Breast epithelium (tissue), 4 donors: ENCODE measurements at regions not wholly inside any gene's neighbourhood (a gene's known extent, or its start where the extent isn't known, plus 50 kb on each side); places are given as distances from the start of the nearest gene placed in this dataset.

ENCODE experiments used
- DNase-seq, 2 donors: peaks; one replicate each; pipeline ENCODE4 v3.0.0-alpha.2; 2019; ENCODE audit warnings: low spot score in 2 of 2
- H3K27ac ChIP-seq, 2 donors: fragments of 200-600 bp; sonication (generic) in 1 of 2; one replicate each; pipeline ENCODE4 v1.5.1; 2016 to 2019; ENCODE audit warnings: mild to moderate bottlenecking in 1 of 2
- H3K27me3 ChIP-seq, 2 donors: fragments of 200-600 bp; sonication (generic) in 1 of 2; one replicate each; pipeline versions ENCODE4 v1.5.1 to v1.6.0; 2017 to 2019; ENCODE audit warnings: control low read depth in 1 of 2, mild to moderate bottlenecking in 1 of 2
- H3K36me3 ChIP-seq: fragments of 200-600 bp; one replicate; pipeline ENCODE4 v1.5.1; 2019
- H3K4me1 ChIP-seq, 2 donors: fragments of 200-600 bp; sonication (generic); one replicate each; pipeline ENCODE4 v1.5.1; 2016 to 2019; ENCODE audit warnings: control low read depth in 1 of 2
- H3K4me3 ChIP-seq, 3 donors: fragments of 200-600 bp; sonication (generic); 1 replicate in 2 of 3; 2 replicates in 1 of 3; pipeline ENCODE4 v1.5.1; 2016 to 2019; ENCODE audit warnings: mild to moderate bottlenecking in 3 of 3, moderate library complexity in 2 of 3
- H3K9me3 ChIP-seq, 2 donors: fragments of 200-600 bp; sonication (generic) in 1 of 2; one replicate each; pipeline ENCODE4 v1.5.1; 2016 to 2019; ENCODE audit warnings: control low read depth in 1 of 2
- POLR2A ChIP-seq: fragments of 450-650 bp; IDR thresholded peaks from one replicate; pipeline ENCODE4 v1.6.1; 2016; ENCODE audit warnings: antibody characterized with exemption, mild to moderate bottlenecking, moderate library complexity
- POLR2AphosphoS5 ChIP-seq, 3 donors: sonication (generic); formaldehyde crosslinking; IDR thresholded peaks; one replicate each; pipeline ENCODE4 v1.6.1; 2017; ENCODE audit warnings: antibody characterized with exemption in 3 of 3
- intact Hi-C: fragments of 100-400 bp; cut with DNase I; formaldehyde crosslinking; loops from one replicate; pipeline ENCODE4 v1.15.1; 2023; ENCODE audit warnings: low total_unique reads
- TF ChIP-seq, protein P1 (sequence below), 3 donors: fragments of 450-650 bp; IDR thresholded peaks; one replicate each; pipeline ENCODE4 v1.5.1; 2016 to 2017; ENCODE audit warnings: antibody characterized with exemption in 3 of 3, mild to moderate bottlenecking in 3 of 3, moderate library complexity in 3 of 3

DNA sequence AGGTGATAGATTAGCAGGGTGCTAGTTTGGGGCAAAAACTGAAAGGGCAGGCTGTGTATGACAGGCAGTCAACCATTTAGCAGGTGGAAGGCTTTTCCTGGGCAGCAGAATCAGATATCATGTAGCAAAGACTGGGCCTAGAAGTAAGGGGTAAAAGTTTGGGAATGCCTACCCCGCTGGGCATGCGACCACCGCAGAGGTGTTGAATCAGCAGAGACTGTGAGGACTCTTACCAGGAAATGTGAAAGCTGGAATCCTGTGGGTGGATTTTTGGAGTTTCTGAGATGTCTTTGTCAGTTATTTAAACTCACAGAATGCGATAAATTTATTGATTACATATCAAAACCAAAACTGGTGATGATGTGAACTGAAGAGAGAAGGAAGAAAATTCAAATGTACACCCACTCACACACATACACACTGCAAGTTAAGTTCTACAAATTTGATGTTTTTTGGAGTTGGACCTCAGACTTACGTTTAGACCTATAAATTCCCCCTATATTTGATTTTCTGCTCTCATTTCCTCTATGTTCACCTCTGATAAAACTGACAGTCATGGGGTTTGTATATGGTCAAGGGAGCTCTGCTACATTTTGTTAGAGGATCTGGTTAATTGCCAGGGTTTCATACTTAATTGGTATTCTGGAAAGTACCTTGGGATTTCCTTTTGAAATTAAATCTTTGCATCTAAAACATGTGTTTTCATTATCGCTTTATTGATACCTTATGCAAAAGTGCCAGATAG lies 333.6 kb downstream of the CSNK1G3 start:
- TF ChIP-seq POLR2AphosphoS5 (IDR thresholded peaks at IDR 0.05) (no peak), POLR2A (no peak)
- TF ChIP-seq, protein P1, sequence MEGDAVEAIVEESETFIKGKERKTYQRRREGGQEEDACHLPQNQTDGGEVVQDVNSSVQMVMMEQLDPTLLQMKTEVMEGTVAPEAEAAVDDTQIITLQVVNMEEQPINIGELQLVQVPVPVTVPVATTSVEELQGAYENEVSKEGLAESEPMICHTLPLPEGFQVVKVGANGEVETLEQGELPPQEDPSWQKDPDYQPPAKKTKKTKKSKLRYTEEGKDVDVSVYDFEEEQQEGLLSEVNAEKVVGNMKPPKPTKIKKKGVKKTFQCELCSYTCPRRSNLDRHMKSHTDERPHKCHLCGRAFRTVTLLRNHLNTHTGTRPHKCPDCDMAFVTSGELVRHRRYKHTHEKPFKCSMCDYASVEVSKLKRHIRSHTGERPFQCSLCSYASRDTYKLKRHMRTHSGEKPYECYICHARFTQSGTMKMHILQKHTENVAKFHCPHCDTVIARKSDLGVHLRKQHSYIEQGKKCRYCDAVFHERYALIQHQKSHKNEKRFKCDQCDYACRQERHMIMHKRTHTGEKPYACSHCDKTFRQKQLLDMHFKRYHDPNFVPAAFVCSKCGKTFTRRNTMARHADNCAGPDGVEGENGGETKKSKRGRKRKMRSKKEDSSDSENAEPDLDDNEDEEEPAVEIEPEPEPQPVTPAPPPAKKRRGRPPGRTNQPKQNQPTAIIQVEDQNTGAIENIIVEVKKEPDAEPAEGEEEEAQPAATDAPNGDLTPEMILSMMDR (IDR thresholded peaks at IDR 0.05): no peak

DNA sequence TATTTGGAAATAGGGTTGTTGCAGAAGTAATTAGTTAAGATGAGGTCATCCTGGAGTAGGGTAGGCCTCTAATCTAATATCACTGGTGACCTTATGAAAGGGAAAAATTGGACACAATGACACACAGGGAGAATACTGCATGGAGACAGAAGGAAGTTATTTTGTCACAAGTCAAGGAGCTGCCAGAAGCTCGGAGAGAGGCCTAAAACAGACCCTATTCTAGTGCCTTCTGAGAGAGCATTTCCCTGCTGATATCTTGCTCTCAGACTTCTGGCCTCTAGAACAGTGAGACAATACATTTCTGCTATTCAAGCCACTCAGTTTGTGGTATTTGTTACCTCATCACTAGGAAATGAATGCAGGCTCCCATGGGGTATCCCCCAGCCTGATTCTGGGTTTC lies 332.9 kb downstream of the CSNK1G3 start:
- Histone ChIP-seq H3K36me3 (no peaks in the 10 kb centered on the region), H3K27me3 (no peaks in the 10 kb centered on the region), H3K4me3 (no peak overlapping the region), H3K27ac (no peak overlapping the region), H3K4me1 (no peaks in the 10 kb centered on the region), H3K9me3 (peaks cover 0 to 4% of the 10 kb centered on the region in 2 donors)
- DNase-seq: no peak
- TF ChIP-seq POLR2A: no peak
- TF ChIP-seq, protein P1 (IDR thresholded peaks at IDR 0.05): no peak
- no peak for TF ChIP-seq POLR2AphosphoS5 (IDR thresholded peaks at IDR 0.05)
- intact Hi-C loops: no loop called here

More for the DNA sequence above, 333.6 kb downstream of the CSNK1G3 start:
- Histone ChIP-seq H3K4me3 (no peak overlapping the region), H3K4me1 (no peaks in the 10 kb centered on the region), H3K27me3 (no peaks in the 10 kb centered on the region), H3K9me3 (peaks cover 0 to 4% of the 10 kb centered on the region in 2 donors), H3K36me3 (no peaks in the 10 kb centered on the region), H3K27ac (no peak overlapping the region)
- DNase-seq: no peak
- intact Hi-C loops: no loop called here

DNA sequence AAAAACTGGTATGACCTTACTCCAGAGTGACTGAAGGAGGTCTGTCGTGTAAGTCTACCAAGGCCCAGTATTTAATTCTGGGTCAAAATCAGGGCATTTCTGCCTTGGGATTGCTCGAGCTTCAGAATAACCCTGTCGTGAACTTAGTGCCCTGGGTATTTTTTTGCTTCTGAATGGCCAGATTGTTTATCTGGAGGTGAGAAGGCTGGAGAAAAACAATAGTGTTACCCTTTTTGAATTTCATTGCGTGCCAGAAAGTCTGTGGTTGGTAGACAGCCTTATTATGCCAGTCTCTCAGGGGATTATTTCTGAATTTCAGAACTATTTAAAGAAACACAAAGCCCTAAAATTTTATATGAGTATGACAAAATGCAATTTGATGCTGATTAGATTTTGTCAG lies 323.4 kb downstream of the CSNK1G3 start:
- no peak overlapping the region for H3K27ac ChIP-seq
- no peak for TF ChIP-seq POLR2A
- TF ChIP-seq, protein P1 (IDR thresholded peaks at IDR 0.05): no peak
- TF ChIP-seq POLR2AphosphoS5 (IDR thresholded peaks at IDR 0.05): no peak
- no peaks in the 10 kb centered on the region for H3K4me1 ChIP-seq
- H3K27me3 ChIP-seq: no peaks in the 10 kb centered on the region
- intact Hi-C loops: no loop called here
- no peak overlapping the region for H3K4me3 ChIP-seq
- H3K9me3 ChIP-seq: peaks cover 0 to 5% of the 10 kb centered on the region in 2 donors
- DNase-seq: no peak
- H3K36me3 ChIP-seq: no peaks in the 10 kb centered on the region

DNA sequence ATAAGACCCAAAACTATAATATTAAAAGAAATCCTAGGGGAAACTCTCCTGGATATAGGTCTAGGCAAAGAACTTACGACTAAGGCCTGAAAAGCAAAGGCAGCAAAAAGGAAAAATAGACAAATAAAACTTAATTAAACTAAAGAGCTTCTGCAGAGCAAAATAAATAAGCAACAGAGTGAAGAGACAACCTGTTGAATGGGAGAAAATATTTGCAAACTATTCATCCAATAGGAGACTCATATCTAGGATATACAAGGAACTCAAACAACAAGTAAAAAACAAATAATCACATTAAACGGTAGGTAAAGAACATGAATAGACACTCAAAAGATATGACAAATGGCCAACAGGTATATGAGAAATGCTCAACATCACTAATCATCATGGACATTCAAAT lies 318.6 kb downstream of the CSNK1G3 start:
- Histone ChIP-seq H3K4me3 (no peak overlapping the region), H3K27me3 (no peaks in the 10 kb centered on the region), H3K36me3 (no peaks in the 10 kb centered on the region), H3K4me1 (no peaks in the 10 kb centered on the region), H3K27ac (no peak overlapping the region), H3K9me3 (peaks cover 0 to 5% of the 10 kb centered on the region in 2 donors)
- intact Hi-C loops: no loop called here
- DNase-seq: no peak
- TF ChIP-seq, protein P1 (IDR thresholded peaks at IDR 0.05): no peak
- TF ChIP-seq POLR2A: no peak
- no peak for TF ChIP-seq POLR2AphosphoS5 (IDR thresholded peaks at IDR 0.05)

DNA sequence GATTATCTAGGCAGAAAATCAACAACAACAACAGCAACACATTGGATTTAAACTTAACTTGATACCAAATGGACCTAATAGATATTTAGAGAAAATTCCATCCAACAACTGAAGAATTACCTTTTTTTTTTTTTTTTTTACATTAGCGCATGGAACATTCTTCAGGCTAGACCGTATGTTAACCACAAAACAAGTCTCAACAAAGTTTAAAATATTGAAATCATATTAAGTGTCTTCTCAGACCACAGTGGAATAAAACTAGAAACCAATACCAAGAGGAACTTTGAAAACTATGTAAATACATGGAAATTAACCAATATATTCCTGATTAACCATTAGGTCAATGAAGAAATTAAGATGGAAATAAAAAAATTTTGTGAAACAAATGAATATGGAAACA lies 315.8 kb downstream of the CSNK1G3 start:
- H3K4me3 ChIP-seq: no peak overlapping the region
- intact Hi-C loops: no loop called here
- peaks cover 0 to 10% of the 10 kb centered on the region in 2 donors for H3K9me3 ChIP-seq
- no peaks in the 10 kb centered on the region for H3K4me1 ChIP-seq
- no peak for DNase-seq
- TF ChIP-seq POLR2AphosphoS5 (IDR thresholded peaks at IDR 0.05) (no peak), POLR2A (no peak)
- TF ChIP-seq, protein P1 (IDR thresholded peaks at IDR 0.05): no peak
- H3K36me3 ChIP-seq: no peaks in the 10 kb centered on the region
- H3K27ac ChIP-seq: no peak overlapping the region
- H3K27me3 ChIP-seq: no peaks in the 10 kb centered on the region
